Mucosa of descending colon (tissue), 3 donors: ENCODE measurements at regions not wholly inside any gene's neighbourhood (a gene's known extent, or its start where the extent isn't known, plus 50 kb on each side); places are given as distances from the start of the nearest gene placed in this dataset.

Source experiments
- ATAC-seq: fragments of 200-7000 bp; cut with Tn5 transposase; one replicate; pipeline ENCODE4 v1.9.1; 2020; ENCODE audit warnings: mild to moderate bottlenecking, moderate library complexity
- DNase-seq, 3 donors: peaks; one replicate each; pipeline ENCODE4 v3.0.0-alpha.2; 2020
- H3K36me3 ChIP-seq: fragments of 200-600 bp; one replicate; pipeline ENCODE4 v1.8.0; 2021; ENCODE audit warnings: low read depth, mild to moderate bottlenecking
- H3K4me1 ChIP-seq: fragments of 200-600 bp; one replicate; pipeline ENCODE4 v1.8.0; 2021; ENCODE audit warnings: low read depth, mild to moderate bottlenecking
- H3K4me3 ChIP-seq: fragments of 200-600 bp; one replicate; pipeline ENCODE4 v1.8.0; 2021; ENCODE audit warnings: mild to moderate bottlenecking
- H3K9me3 ChIP-seq: fragments of 200-600 bp; one replicate; pipeline ENCODE4 v1.8.0; 2021; ENCODE audit warnings: mild to moderate bottlenecking
- CTCF ChIP-seq: fragments of 200-600 bp; IDR thresholded peaks from one replicate; pipeline ENCODE4 v1.8.0; 2022; ENCODE audit warnings: antibody characterized with exemption, mild to moderate bottlenecking
- intact Hi-C, 2 donors: fragments of 100-400 bp; cut with DNase I in 1 of 2; cut with micrococcal nuclease in 1 of 2; formaldehyde crosslinking; loops; one replicate each; pipeline versions ENCODE4 v1.11.0 to v1.11.1; 2022; cut with DNase I, micrococcal nuclease
- donor health status: DM: no; HTN: no; CAD: no; lungs with moderate emphysema.
- donor health status: DM: no; HTN: no; CAD: no.
- donor health status: DM: no; HTN: yes; CAD: no.

- H3K36me3 ChIP-seq = no peaks in the 10 kb centered on the region
- no peak for ATAC-seq
- peaks cover 22% of the 10 kb centered on the region for H3K9me3 ChIP-seq
- DNase-seq = no peak
- no peaks in the 10 kb centered on the region for H3K4me1 ChIP-seq
- H3K4me3 ChIP-seq = no peak overlapping the region
- intact Hi-C loops = no loop called here
- TF ChIP-seq CTCF = no peak
Measured at GRCh38 chr7:49376817-49377375, 396.5 kb upstream of the VWC2 start.

GRCh38 chr7:49386792-49387191 lies 386.6 kb upstream of the VWC2 start:
- intact Hi-C loops = no loop called here
- no peaks in the 10 kb centered on the region for H3K4me1 ChIP-seq
- H3K4me3 ChIP-seq = no peak overlapping the region
- ATAC-seq (no peak), DNase-seq (no peak)
- no peaks in the 10 kb centered on the region for H3K9me3 ChIP-seq
- TF ChIP-seq CTCF = no peak
- no peaks in the 10 kb centered on the region for H3K36me3 ChIP-seq

- Histone ChIP-seq H3K9me3 (no peaks in the 10 kb centered on the region), H3K4me1 (no peaks in the 10 kb centered on the region), H3K36me3 (no peaks in the 10 kb centered on the region), H3K4me3 (no peak overlapping the region)
- intact Hi-C loops = no loop called here
- DNase-seq = no peak
- no peak for ATAC-seq
- no peak for TF ChIP-seq CTCF
Measured at GRCh38 chr7:49389871-49390479, 383.5 kb upstream of the VWC2 start.

GRCh38 chr7:49396229-49396628 lies 377.2 kb upstream of the VWC2 start:
- TF ChIP-seq CTCF = no peak
- no peak for DNase-seq
- Histone ChIP-seq H3K4me3 (no peak overlapping the region), H3K4me1 (no peaks in the 10 kb centered on the region), H3K36me3 (no peaks in the 10 kb centered on the region), H3K9me3 (no peaks in the 10 kb centered on the region)
- ATAC-seq = no peak
- intact Hi-C loops = no loop called here

DNA sequence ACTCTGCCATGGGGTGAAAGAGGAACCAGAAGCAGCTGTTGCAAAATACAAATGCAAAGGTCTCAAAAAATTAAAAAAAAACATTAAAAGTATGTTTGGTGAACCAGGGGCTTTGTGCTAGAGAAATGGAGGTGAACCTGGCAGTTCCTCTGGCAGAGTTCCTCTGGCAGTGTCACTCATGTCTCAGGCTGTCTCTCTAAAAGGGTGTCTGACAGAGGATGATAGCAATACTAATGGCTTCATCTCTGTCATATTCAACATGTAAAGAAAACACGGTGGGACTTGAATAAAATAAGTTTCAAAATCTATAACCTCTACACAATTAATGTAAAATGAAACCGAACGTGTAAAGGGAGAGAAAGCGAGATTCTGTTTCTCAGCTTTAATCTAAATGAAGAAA lies 375.7 kb upstream of the VWC2 start:
- intact Hi-C loops = no loop called here
- no peak for ATAC-seq

More for the DNA sequence above, 375.7 kb upstream of the VWC2 start:
- no peaks in the 10 kb centered on the region for H3K9me3 ChIP-seq
- no peak overlapping the region for H3K4me3 ChIP-seq
- TF ChIP-seq CTCF = no peak
- no peaks in the 10 kb centered on the region for H3K36me3 ChIP-seq
- DNase-seq = no peak
- no peaks in the 10 kb centered on the region for H3K4me1 ChIP-seq
